GM12892 (cell line): ENCODE measurements at regions not wholly inside any gene's neighbourhood (a gene's known extent, or its start where the extent isn't known, plus 50 kb on each side); places are given as distances from the start of the nearest gene placed in this dataset.

Experiments
- POLR2A ChIP-seq: IDR thresholded peaks from 2 replicates; pipeline ENCODE4 v1.6.1; 2011; ENCODE audit warnings: low read depth, low read length, control low read depth
- POLR2AphosphoS5 ChIP-seq: IDR thresholded peaks from 2 replicates; pipeline ENCODE4 v1.6.1; 2011; ENCODE audit warnings: low read depth, low read length, control low read depth
- TAF1 ChIP-seq: IDR thresholded peaks from 2 replicates; pipeline ENCODE4 v1.6.1; 2011; ENCODE audit warnings: low read depth, mild to moderate bottlenecking, control low read depth, low read length, borderline replicate concordance

DNA sequence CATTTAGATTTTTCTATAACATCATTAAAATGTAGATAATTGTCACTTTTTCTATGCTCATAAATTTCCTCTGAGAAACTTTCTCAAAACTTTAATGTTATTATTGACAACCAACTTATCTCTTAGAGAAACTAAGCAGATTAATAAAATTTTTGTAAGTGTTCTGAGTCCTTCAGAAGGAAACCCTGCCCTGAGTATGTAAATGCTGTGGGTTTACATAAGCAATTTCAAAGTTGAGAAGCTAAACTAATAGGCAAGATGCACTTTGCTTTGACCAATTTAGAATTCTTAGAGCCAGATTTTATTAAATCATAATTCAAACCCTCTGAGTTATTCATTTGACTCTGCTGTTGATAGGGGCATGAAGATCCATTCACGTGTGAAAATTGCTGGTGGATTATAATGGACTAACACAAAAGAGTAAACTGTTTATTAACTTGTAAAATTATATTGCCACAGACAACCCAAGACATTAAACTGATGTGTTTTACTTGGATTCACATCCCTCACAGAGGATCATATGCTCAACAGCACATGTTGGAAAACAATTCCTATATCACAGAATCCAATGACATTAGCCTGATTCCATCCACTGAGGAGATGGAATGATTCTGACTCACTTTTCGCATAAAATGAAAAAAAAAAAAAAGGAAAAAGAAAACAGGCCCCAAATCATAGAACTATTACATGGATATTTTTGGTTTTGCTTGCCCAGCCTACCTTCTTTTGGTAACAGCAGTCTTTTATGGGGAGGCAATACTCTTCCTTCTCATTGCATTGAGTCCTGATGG is 453.7 kb upstream of the HTR2A start:
- TF ChIP-seq POLR2A (no peak), POLR2AphosphoS5 (no peak), TAF1 (no peak)
